SK-N-MC (cell line): ENCODE measurements at regions not wholly inside any gene's neighbourhood (a gene's known extent, or its start where the extent isn't known, plus 50 kb on each side); places are given as distances from the start of the nearest gene placed in this dataset.

Experiments used
- EZH2 ChIP-seq: fragments of 200-600 bp; sonication (generic); IDR thresholded peaks from one replicate; pipeline ENCODE4 v1.6.1; 2017; ENCODE audit warnings: antibody characterized with exemption
- FOXP2 ChIP-seq: optimal IDR thresholded peaks from 2 replicates; pipeline ENCODE3; 2011; ENCODE audit warnings: mild to moderate bottlenecking, moderate library complexity; ENCODE audit not compliant: insufficient read depth; ENCODE audit errors: extremely low read length, control extremely low read depth
- POLR2AphosphoS5 ChIP-seq: IDR thresholded peaks from 2 replicates; pipeline ENCODE4 v1.6.1; 2012; ENCODE audit warnings: mild to moderate bottlenecking, low read depth, low read length, borderline replicate concordance

DNA sequence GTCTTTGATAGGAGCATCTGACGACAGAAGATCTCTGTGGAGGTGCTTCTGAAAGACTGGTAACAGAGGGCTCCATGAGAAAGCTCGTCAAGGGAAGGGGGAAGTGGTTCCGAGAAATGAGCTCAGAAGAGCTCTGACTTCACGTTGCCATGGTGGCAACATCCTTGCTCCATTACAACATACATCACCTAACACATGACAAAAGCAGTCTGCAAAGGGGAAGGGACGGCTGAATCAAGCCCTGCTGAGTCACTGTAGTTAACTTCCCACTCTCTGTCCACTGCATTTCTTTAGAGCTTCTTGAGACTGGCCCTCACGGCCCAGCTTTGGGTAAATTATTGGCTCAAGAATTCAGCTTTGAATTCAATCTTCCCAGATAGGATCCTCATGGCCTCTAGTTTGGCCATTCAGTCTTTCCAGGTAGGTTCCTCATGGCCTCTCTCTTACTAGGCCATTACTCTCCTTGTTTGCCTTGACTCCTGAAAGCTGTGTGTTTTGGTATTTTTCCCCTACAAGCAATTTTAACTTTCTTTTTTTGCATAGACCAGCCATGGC is 88.0 kb upstream of the ZNF648 start:
- TF ChIP-seq EZH2 (no peak), POLR2AphosphoS5 (no peak), FOXP2 (no peak)
